Fibroblast of the conjunctiva (primary cell): ENCODE measurements at regions not wholly inside any gene's neighbourhood (a gene's known extent, or its start where the extent isn't known, plus 50 kb on each side); places are given as distances from the start of the nearest gene placed in this dataset.
"Not testable (repeated sequence)": the region's sequence is repeated elsewhere in the genome, so short reads cannot be mapped to it uniquely, and the experiment has no call there.

Experiments used
- DNase-seq: peaks from one replicate; pipeline ENCODE4 v3.0.0-alpha.2; 2010; ENCODE audit warnings: low read depth

DNA sequence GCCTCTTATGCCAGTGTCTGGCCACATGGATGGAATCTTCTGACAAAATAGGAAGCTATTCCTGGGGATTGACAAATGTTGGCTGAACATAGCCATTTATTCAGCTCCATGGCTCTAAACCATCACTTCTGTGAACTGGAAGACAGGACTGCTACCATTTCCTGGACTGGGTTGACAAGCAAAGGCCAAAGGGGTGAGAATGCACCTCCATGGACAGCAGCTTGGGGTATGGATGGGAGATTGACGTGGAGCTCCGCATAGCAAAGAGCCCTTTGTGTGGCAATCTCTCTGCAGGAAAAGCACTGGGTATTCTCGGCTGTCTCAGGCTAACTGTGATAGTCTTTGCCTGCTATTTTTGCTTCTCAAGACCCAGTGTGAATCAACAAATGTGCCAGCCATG lies 223.0 kb upstream of the EGLN3 start:
- no peak for DNase-seq

DNA sequence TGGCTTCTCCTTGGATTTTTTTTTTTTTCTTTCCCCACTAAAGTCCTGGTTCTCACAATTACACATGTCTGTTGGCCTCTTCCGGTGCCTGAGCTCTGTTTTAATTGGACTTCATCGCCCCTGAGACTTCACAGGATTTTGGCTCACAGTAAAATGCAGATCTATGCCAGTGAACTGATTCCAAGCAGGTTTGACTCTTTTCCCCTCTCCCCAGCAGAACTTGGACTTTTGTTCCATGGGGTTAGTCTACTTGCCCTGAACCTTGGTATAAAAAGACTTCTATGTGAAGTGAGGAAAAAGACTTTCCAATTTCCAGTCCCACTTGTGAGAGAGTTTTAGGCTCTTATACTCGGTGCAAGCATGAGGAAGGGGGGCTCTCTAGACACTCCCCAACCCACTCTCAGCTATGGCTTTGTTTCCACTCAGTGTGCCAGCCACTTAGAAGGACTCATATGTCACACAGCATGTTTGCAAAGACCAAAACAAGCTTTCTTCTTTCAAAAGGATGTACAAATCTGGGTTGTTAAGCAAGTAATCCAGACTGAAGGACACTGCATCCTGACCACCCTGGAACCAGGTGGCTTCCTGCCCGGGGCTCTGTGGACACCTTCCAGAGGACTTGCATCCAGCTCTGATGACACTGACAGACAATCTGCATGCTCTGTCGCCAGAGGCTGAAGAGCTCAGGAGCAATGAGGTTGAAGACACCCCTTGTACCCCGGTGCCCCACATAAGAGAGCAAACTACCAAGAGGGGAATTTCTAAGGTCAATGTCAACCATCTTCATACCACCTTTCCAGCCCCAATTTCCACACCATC lies 221.9 kb upstream of the EGLN3 start:
- no peak for DNase-seq

DNA sequence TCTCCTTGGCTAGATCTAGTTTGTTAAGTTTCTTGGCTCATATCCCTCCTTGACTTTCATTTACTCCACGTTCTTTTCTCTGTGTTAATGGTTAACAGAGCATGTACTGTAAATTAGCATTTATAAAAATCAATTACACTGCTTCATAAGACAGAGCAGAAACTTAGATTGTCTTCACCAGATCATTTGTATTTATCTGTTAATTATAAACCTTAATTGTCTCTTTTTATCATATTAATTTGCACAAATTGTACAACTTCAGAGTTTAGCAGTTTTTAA lies 221.2 kb upstream of the EGLN3 start:
- DNase-seq = no peak

DNA sequence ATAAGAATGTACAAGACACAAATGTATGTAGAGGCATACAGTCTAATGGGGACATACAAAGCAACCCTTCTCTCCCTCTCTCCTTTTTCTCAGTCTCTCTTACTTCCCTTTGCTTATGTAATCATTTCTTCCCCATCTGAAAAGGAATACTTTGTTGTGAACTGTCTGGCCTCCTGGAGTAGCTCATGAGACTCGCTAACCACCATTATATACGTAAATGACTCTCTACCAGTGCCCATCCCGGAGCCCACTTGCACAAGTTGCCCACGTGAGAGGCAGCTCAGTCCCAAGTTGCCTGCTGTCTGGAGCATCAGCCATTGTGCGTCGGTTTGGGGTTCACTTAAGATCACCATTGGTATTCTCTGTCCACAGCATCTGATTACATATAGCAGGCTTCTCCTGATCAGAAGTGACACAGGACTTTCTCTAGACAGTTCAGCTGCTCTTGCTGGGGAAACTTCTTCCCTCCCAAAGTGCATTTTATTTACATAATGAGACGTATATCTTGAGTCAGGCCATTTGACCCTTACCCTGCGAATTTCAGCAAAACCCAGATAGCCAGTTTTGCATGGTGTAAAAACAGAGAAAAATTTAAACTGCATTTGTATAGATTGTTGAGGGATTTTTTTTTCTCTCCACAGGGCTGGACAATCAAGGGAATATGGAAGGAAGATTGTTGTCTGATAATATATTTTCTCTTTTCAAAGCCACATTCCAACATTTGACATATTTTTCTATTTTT lies 220.7 kb upstream of the EGLN3 start:
- no peak for DNase-seq

DNA sequence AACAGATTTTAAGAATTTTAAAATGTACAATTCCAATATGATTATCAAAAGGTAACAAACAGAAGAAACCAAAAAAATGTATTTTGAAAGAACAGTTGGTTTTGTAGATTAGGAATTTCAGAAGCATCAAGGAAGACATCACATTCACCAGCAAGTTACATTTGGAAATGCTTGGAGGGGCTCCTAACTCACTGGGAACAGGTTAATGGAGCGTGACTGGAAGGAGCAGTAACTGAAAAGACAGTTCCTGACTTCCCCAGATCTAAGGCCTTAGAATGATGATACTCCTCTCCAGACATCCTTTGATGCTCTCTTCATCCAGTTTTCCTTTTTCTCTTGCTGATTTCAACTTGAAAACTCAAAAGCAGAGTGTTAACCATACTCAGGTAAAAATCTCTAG lies 220.0 kb upstream of the EGLN3 start:
- DNase-seq = no peak

DNA sequence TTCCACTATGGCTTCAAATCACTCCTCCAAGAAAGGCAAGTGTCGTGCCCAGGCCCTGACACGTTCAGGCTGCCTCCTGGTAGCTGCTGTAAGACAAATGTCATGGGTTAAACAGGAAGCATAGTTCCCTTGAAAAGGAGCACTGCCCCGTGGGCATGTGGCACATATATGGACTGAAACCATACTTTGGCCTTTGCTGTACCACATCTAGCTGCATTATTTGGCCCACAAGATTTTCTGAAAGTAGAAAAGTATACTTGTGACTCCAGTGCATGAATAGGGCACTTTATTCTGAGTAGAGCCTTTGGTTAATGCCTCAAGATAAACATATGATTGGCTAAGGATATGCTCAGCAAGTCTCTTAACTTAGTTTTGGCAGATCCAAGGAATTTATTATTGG lies 218.7 kb upstream of the EGLN3 start:
- DNase-seq = no peak

DNA sequence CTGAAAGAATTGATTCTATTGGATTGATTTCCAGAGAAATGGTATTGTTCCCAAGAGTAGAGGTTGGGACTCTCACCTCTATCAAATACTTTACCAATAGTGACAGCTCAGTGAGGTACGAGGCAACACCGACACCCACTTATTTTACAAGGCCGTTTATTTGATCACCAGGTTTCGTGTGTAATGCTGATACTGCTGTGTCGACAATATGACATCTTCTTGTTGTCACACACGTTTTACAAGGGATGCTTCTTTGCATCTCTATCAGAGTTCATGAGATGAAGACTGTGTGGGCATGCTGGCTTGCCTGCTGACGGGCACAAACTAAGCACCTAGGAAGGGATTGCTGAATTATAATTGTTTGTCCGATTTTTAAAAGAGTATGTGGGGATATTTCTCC lies 217.8 kb upstream of the EGLN3 start:
- no peak for DNase-seq

DNA sequence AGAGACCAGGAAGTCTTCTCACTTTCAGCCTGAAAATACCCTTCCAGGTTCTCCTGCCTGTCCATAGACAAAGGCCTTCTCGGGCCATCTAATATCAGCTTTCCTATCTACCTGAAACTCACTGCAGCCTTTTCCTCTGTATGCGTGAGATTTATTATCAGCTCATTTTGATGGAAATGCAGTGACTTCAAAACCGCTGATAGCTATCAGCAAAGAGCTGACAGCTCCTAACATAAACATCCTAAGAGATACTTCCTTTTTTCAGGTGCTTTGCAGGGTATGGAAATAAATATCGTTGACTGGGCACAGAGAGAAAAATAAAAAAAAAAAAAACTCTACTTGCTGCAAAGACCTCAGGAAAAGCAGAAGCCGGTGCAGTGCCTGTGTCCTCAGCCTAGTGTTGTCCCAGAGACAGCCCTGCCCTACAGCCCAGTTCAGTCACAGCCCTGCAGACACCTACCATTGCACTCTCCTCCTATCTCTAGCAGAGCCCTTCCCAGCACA lies 215.0 kb upstream of the EGLN3 start:
- DNase-seq = no peak

DNA sequence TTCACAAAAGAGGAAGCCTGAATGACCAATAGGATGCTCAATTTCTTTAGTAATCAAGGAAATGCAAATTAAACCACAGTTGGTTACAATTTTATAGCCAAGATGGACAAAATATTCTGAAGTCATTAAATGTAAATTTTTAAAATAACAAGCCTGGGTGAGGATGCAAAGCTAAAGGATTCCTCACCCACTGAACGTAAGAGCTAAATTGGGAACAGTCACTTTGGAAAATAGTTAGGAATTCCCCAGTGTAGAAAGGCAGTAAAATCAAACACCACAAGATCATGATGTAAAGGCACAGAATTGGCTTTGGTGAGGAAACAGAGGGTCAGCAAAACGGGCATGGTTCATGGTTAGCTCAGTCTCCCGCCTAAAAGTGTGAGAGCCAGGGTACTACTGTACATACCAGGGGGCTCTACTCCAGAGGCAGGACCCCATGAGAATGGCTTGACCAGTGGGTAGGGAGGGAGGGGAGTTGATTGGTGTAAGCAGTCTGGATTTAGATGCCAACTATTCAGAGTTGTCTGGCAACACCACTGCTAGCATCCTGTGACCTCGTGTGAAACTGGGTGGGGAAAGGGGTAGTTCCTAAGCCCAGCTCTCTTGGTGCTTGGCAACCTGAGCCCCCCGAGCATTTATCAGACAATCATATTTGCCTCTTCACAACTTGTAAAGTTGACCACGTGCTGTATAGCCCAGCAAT lies 213.4 kb upstream of the EGLN3 start:
- DNase-seq = no peak

DNA sequence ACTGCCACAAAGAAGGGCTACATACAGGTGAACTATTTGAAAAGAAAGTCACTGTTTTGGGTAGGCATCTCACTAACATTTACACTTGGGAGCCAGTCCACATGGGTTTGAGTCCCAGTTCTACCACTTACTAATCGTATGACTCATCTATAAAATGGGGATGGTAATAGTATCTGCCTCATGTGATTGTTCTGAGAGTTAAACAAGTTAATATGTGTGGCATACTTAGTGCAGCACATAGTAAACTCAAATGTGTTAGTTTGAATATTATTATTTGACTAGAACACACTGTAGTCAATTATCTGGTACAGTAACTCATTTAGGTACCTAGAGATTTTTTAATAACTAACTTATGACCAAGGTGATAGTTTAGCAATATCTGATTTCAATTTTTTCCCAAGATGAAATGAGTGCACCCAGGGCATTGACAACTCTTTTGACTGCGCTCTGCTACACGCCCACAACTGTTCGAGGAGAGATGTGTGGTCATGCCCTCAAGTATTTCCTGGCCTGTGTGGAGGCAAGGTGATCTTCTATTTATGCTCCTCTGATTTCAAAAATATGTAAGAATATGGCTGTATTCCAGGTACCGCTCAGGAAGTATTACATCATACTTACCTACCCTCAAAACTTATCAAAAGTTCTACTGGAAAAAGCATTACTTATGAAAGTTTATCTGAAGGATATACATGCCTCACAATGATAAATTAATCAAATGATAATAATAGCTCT lies 210.6 kb upstream of the EGLN3 start:
- no peak for DNase-seq

DNA sequence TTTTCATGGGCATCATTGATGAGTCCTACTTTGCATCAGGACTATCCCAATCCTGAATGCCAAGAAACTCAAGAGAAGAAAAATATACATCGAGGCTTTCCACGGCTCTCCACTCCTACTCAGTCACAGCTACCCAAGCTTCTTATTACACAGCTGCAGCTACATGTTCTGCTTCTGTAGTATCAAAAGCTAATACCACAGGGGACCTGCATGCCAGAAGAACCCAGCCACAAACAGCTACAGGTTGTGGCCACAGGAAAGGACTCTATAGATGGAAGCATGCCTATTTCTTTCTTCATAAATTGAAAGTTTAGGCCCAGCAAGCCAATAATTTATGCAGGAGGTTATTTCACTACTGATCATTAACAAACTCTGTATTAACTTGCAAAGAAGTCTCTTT lies 209.7 kb upstream of the EGLN3 start:
- no peak for DNase-seq

DNA sequence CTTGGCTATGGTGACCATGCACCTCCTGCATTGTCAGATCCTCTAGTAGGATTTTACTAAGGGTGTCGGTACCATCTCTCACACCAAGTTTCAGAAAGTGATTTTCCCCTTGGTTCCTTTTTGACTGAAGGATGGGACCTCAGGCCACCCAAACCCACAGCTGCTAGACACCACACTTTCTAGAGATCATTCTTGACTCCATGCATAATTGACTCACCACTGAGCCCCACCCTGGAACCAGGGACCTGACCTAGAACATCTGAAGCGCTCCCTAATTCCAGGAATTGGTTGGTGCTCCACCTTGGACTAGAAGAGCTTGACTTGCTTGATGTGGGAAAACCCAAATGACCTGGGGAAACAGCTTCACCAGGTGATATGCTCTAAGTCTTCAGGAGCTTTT lies 206.8 kb upstream of the EGLN3 start:
- no peak for DNase-seq

DNA sequence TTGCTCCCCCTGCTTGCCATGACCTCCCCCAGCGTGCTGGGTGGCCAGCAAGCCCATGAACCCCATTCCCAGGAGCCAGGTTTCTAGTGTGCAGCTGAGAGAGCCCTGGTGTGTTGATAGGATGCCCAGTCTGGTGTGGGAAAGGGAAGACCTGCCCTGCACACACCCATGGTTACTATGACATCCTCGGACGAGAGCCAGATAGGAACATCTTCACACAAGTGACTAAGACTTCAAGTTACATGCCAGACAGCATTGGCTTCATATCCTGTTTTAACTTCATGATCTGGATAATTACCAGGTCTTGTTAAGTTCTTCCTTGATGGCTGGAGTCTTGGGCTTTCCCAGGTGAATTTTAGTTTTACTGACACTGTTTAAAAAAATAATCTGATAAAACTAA lies 196.6 kb upstream of the EGLN3 start:
- no peak for DNase-seq

DNA sequence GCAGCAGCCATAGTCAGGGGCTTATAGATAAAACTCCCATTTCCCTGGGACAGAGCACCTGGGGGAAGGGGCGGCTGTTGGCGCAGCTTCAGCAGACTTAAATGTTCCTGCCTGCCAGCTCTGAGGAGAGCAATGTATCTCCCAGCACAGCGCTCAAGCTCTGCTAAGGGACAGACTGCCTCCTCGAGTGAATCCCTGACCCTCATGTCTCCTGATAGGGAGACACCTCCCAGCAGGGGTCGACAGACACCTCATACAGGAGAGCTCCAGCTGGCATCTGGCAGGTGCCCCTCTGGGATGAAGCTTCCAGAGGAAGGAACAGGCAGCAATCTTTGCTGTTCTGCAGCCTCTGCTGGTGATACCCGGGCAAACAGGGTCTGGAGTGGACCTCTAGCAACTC lies 189.3 kb upstream of the EGLN3 start:
- DNase-seq = not testable (repeated sequence)

DNA sequence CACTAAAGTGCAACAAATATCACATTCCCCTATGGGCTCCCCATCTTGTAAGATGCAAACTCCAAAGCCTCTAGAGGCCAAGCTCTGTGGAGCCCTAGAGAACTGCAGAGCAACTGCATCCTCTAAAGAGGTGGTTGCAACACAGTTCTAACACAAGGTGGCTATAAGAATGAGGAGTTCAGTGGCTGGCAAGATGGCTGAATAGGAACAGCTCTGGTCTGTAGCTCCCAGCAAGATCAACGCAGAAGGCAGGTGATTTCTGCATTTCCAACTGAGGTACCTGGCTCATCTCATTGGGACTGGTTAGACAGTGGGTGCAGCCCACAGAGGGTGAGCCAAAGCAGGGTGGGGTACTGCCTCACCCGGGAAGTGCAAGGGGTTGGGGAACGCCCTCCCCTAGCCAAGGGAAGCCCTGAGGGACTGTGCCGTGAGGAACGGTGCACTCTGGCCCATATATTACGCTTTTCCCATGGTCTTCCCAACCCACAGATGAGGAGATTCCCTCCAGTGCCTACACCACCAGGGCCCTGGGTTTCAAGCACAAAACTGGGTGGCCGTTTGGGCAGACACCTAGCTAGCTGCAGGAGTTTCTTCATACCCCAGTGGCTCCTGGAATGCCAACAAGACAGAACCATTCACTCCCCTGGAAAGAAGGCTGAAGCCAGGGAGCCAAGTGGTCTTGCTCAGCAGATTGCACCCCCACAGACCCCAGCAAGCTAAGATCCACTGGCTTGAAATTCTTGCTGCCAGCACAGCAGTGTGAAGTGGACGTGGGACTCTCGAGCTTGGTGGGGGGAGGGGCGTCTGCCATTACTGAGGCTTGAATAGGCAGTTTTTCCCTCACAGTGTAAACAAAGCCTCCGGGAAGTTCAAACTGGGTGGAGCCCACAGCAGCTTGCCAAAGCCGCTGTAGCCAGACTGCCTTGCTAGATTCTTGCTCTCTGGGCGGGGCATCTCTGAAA lies 188.6 kb upstream of the EGLN3 start:
- DNase-seq = peak; percentile 60

DNA sequence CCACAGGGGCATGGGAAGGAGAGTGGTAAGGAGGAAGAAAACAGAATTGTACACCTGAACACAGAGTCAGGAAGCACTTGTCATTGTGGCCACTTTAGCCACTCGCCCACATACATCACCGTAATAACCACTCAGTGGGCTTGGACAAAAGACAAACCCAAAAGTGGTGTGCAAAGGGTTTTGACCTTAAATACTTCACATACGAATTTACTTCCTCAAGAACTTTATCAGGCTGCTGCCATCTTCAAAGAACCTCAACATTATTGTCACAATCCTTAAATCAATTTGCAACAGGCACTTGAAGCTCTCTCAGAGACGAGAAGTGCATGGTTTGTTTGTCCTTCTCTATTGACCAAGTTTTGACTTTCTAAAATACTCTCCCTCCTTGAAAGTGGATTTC lies 187.3 kb upstream of the EGLN3 start:
- DNase-seq = no peak

DNA sequence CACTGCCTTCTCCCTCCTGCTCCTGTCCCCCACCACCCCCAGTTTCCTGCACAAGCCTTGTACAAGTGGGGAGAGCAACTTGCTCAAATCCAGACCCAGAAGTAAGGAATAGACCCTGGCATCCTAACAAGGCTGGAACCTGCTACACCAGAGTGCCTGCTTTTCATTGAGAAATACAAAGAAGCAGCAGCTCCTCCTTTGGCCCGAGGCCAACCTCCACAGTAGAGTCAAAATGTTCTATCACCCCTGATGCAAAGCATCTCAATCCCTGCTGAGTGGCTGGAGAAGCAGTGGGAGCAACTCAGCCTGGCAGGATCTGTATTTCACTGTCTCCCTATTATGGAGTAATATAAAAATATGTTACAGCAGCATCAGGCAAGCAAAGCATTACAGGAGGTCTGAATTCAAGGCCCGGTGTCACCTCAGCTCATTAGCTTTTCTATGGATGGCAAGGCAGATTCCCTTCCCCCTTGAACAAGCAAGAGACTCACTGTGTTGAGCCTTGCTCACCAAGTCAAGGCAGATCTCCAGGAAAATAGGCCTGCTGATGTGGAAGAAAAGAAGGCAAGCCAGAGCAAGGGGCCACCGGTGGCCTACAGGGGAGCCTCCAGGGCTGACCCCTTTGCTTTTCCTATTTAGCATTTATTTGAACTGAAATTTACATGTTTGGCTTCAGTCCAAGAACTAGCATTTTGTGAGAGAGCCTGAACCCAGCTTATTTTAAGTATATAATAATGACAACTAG lies 186.3 kb upstream of the EGLN3 start:
- DNase-seq = no peak

DNA sequence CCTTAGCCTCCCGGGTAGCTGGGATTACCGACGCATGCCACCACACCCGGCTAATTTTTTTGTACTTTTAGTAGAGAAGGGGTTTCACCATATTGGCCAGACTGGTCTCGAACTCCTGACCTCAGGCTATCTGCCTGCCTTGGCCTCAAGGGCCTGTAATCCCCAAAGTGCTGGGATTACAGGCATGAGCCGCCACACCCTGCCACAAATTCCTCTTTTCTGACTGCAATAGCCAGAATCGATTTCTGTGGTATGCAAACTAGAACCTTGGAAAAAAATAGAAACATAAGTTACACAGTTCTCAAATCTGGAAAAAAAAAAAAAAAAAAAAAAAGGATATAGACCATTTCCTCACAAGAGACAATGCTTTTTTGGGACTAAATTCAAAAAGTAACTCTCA lies 184.6 kb upstream of the EGLN3 start:
- DNase-seq = no peak

DNA sequence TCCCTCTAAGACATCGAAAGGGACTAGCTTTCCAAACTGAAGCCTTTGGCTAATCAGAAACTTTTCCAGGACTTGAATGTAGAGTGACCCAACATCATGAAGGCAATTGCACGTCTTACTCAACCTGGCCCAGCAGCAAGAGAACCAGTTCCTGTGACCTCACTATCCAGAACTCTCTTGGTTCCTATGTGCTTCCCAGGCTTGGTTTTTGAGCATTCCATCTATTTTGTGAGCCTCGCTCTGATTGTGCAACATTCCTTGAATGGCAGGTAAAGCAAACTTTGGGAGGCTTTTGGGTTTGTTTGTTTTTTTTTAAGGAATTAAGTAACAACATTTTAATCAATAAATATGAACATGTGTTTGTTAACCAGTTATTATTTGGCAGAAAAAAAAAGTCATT lies 183.6 kb upstream of the EGLN3 start:
- no peak for DNase-seq

DNA sequence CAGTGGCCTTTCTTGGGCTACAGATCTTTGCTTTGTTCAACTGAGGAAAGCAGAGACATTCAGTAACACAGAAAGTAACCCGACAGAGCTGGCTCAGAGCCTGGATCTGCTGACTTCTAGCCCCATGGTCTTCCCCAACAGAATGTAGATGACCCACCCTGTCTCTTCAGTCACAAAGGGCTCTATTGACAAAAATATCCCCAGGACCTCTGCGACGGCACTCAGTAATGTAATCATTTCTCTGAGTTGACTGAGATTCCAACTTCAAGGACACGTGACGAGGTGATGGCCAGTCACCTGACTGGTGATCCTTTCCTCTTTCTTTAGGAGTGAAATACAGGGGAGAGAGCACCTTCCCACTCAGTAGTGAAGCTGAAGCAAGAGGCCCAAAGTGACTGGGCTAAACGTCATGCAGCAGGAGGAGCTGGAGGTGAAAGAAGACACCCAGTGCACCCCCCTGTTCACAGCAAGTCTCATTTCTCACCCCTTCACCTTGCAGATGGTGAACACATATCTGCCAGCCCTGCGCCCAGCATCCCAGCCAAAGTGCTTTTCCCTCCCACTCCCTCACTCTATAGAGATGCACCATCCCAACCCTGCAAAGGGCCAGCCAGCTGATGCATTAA lies 179.2 kb upstream of the EGLN3 start:
- no peak for DNase-seq
